K562 (cell line): ENCODE measurements at regions not wholly inside any gene's neighbourhood (a gene's known extent, or its start where the extent isn't known, plus 50 kb on each side); places are given as distances from the start of the nearest gene placed in this dataset.

ENCODE experiments used
- ATAC-seq: fragments of 200-7000 bp; cut with Tn5 transposase; 3 replicates; pipeline ENCODE4 v1.9.1; 2020; ENCODE audit warnings: moderate library complexity
- BruUV-seq: library from RNA; stranded (reverse); fragments of 400-500 nt; replicated peaks from 2 replicates; lab custom pipeline; 2021; lab: Mats Ljungman, UMichigan
- CTCF ChIA-PET: fragments of 300-600 bp; formaldehyde crosslinking; extraction: SDS; loops from one replicate; lab custom pipeline; 2021; ENCODE audit warnings: low intra/inter-chr PET ratio; lab: Yijun Ruan, JAX
- POLR2A ChIA-PET: fragments of 300-600, 350-650 bp; sonication (Branson Sonifier 250); formaldehyde crosslinking; extraction: SDS; loops from one replicate; lab custom pipeline; 2021; ENCODE audit warnings: antibody characterized with exemption, inconsistent platforms; lab: Yijun Ruan, JAX
- DNase-seq, 4 experiments: peaks; one replicate each; pipeline versions ENCODE4 v3.0.0 to v3.0.0-alpha.2; 2011 to 2018; ENCODE audit warnings: low spot score in 3 of 4, mixed read lengths in 3 of 4; ENCODE audit errors: extremely low read depth in 1 of 4
- FAIRE-seq: peaks from 2 replicates; lab custom pipeline; 2011; peaks lifted over from hg19 to GRCh38; lab: Jason Lieb, UNC
- H2AFZ ChIP-seq: 2 replicates; pipeline ENCODE4 v1.6.0; 2011; ENCODE audit warnings: low read depth, low read length, control low read depth, inconsistent platforms
- H3K27ac ChIP-seq: fragments of 200-600 bp; 3 replicates; pipeline ENCODE4 v1.8.0; 2011; ENCODE audit warnings: low read depth, mild to moderate bottlenecking, control low read depth, inconsistent platforms, low read length, moderate library complexity, mixed read lengths; ENCODE audit errors: extremely low read depth
- H3K27me3 ChIP-seq, 2 experiments: fragments of 300-600 bp in 1 of 2; 2 replicates in 1 of 2; 3 replicates in 1 of 2; pipeline versions ENCODE4 v1.6.0 to v1.8.0; 2011; ENCODE audit warnings: inconsistent platforms in 2 of 2, low read length in 2 of 2, mild to moderate bottlenecking in 1 of 2, mixed read lengths in 1 of 2, moderate library complexity in 1 of 2; ENCODE audit not compliant: control insufficient read depth in 2 of 2, insufficient read depth in 2 of 2
- H3K36me3 ChIP-seq: fragments of 300-600 bp; 3 replicates; pipeline ENCODE4 v1.8.0; 2011; ENCODE audit warnings: mild to moderate bottlenecking, low read length, inconsistent platforms; ENCODE audit not compliant: control insufficient read depth, insufficient read depth
- H3K4me1 ChIP-seq, 2 experiments: fragments of 200-600 bp in 1 of 2; replicated peaks in 1 of 2; 2 replicates in 1 of 2; 3 replicates in 1 of 2; pipeline versions ENCODE4 v1.5.1 to v1.8.0; 2011; ENCODE audit warnings: inconsistent platforms in 2 of 2, low read length in 2 of 2, mild to moderate bottlenecking in 1 of 2, mixed read lengths in 1 of 2, moderate library complexity in 1 of 2; ENCODE audit not compliant: control insufficient read depth in 2 of 2, insufficient read depth in 2 of 2
- H3K4me2 ChIP-seq: 2 replicates; pipeline ENCODE4 v1.6.1; 2011; ENCODE audit warnings: low read length, control low read depth, inconsistent platforms, mixed read lengths; ENCODE audit not compliant: insufficient read depth
- H3K4me3 ChIP-seq: fragments of 200-600 bp; sonication (generic), shearing (Covaris generic); 2 replicates; pipeline ENCODE4 v1.5.1; 2016; ENCODE audit warnings: control low read depth, inconsistent platforms
- H3K79me2 ChIP-seq: fragments of 200-600 bp; 3 replicates; pipeline ENCODE4 v1.8.0; 2011; ENCODE audit warnings: low read length, inconsistent platforms; ENCODE audit not compliant: control insufficient read depth, insufficient read depth
- H3K9ac ChIP-seq, 2 experiments: 2 replicates each; pipeline versions ENCODE4 v1.6.0 to v1.6.1; 2011; ENCODE audit warnings: low read depth in 2 of 2, low read length in 2 of 2, control low read depth in 1 of 2, inconsistent platforms in 1 of 2, mild to moderate bottlenecking in 1 of 2, mixed read lengths in 1 of 2; ENCODE audit not compliant: insufficient read depth in 1 of 2
- H3K9me1 ChIP-seq: one replicate; pipeline ENCODE4 v1.6.0; 2011; ENCODE audit warnings: inconsistent platforms, mild to moderate bottlenecking, low read length, moderate library complexity; ENCODE audit not compliant: control insufficient read depth, insufficient read depth
- H3K9me3 ChIP-seq: replicated peaks from 2 replicates; pipeline ENCODE4 v1.5.1; 2011; ENCODE audit warnings: low read depth, low read length, inconsistent platforms; ENCODE audit not compliant: control insufficient read depth, insufficient read depth
- H4K20me1 ChIP-seq: replicated peaks from 2 replicates; pipeline ENCODE4 v1.6.1; 2011; ENCODE audit warnings: low read length, inconsistent platforms, mixed read lengths; ENCODE audit not compliant: control insufficient read depth, insufficient read depth
- DDX20 ChIP-seq: fragments of 450-650 bp; IDR thresholded peaks from 2 replicates; pipeline ENCODE4 v1.6.1; 2016; ENCODE audit warnings: missing genetic modification characterization, low read depth, mild to moderate bottlenecking, missing compliant biosample characterization, moderate library complexity
- HDAC2 ChIP-seq: fragments of 450-650 bp; IDR thresholded peaks from 2 replicates; pipeline ENCODE4 v1.6.1; 2016; ENCODE audit warnings: mild to moderate bottlenecking
- MBD1 ChIP-seq: fragments of 250-450 bp; sonication (Bioruptor Pico); IDR thresholded peaks from 2 replicates; pipeline ENCODE4 v1.8.0; 2022; ENCODE audit warnings: inconsistent platforms
- MIER1 ChIP-seq: fragments of 450-650 bp; IDR thresholded peaks from 2 replicates; pipeline ENCODE4 v1.6.1; 2016; ENCODE audit warnings: antibody characterized with exemption, mild to moderate bottlenecking, low read depth
- REST ChIP-seq, 2 experiments: fragments of 450-650 bp; formaldehyde crosslinking in 1 of 2; IDR thresholded peaks; 2 replicates each; pipeline versions ENCODE4 v1.4.0 to v1.6.1; 2014 to 2020; ENCODE audit warnings: mild to moderate bottlenecking in 2 of 2, borderline replicate concordance in 1 of 2, low read depth in 1 of 2
- RFX5 ChIP-seq: IDR thresholded peaks from 2 replicates; pipeline ENCODE4 v1.6.1; 2011; ENCODE audit warnings: low read depth, mild to moderate bottlenecking, improper control_type of control experiment, low read length
- ZNF639 ChIP-seq, 2 experiments: fragments of 200-800 bp in 1 of 2; sonication (Bioruptor generic) in 1 of 2; sonication (generic) in 1 of 2; formaldehyde crosslinking in 1 of 2; IDR thresholded peaks in 1 of 2; conservative IDR thresholded peaks in 1 of 2; 2 replicates each; pipeline versions ENCODE4 v1.5.0 to v1.6.1; 2016 to 2020; ENCODE audit warnings: missing compliant biosample characterization in 1 of 2, missing genetic modification characterization in 1 of 2, missing genetic modification reagents in 1 of 2
- ZNF77 ChIP-seq: fragments of 250-450 bp; sonication (Bioruptor Pico); IDR thresholded peaks from 2 replicates; pipeline ENCODE4 v1.5.0; 2020
- ZZZ3 ChIP-seq: fragments of 450-650 bp; IDR thresholded peaks from 2 replicates; pipeline ENCODE4 v1.6.1; 2016; ENCODE audit warnings: antibody characterized with exemption, mild to moderate bottlenecking, moderate library complexity
- WGBS: fragments of 100-300 bp; shearing (Covaris generic); methylation state at CpG from one replicate; pipeline ENCODE4 v1.1.6; 2016; ENCODE audit warnings: low coverage, mixed read lengths; ENCODE audit not compliant: insufficient coverage; ENCODE audit errors: missing lambda C conversion rate; 5-methylcytosine and 5-hydroxymethylcytosine counted together
- in situ Hi-C: fragments of 300-500 bp; cut with MboI; formaldehyde crosslinking; loops from 4 replicates; pipeline ENCODE4 v1.15.0; 2018; ENCODE audit warnings: inconsistent platforms, mixed read lengths
- intact Hi-C: fragments of 100-400 bp; cut with micrococcal nuclease; formaldehyde crosslinking; loops from 2 replicates; pipeline ENCODE4 v1.14.2; 2022

- H3K27me3 ChIP-seq = peaks cover 0 to 21% of the 10 kb centered on the region in 2 experiments; a peak in 3 of 5 replicates
- H3K9me1 ChIP-seq = no peaks in the 10 kb centered on the region
- H3K4me1 ChIP-seq = no peaks in the 10 kb centered on the region; a peak in 1 of 5 replicates
- in situ Hi-C loops (no loop called here), intact Hi-C loops (no loop called here)
- FAIRE-seq (no peak), DNase-seq (no peak), ATAC-seq (no peak)
- H3K27ac ChIP-seq = no peak overlapping the region
- POLR2A ChIA-PET = no interaction called here
- no TSS peak for BruUV-seq
- no peaks in the 10 kb centered on the region for H3K79me2 ChIP-seq
- no peaks in the 10 kb centered on the region for H4K20me1 ChIP-seq
- no peak overlapping the region for H3K9ac ChIP-seq
- H3K9me3 ChIP-seq = no peaks in the 10 kb centered on the region
- H3K4me3 ChIP-seq = no peak overlapping the region
- no peak overlapping the region for H2AFZ ChIP-seq
- CTCF ChIA-PET = no interaction called here
- WGBS = 1% methylated on average over 17 of the region's 17 CpGs
- H3K36me3 ChIP-seq = no peaks in the 10 kb centered on the region
- H3K4me2 ChIP-seq = no peak overlapping the region
- no peak for TF ChIP-seq MIER1
- no peak for TF ChIP-seq MBD1
- no peak for TF ChIP-seq ZNF639 (CRISPR knock-in tag; conservative IDR thresholded peaks at IDR 0.05 in 1 of 2, IDR thresholded peaks at IDR 0.05 in 1 of 2)
- no peak for TF ChIP-seq RFX5
- TF ChIP-seq REST (IDR thresholded peaks at IDR 0.05; ENCODE audit: borderline replicate concordance) = no peak
- no peak for TF ChIP-seq REST (CRISPR knock-in tag; IDR thresholded peaks at IDR 0.05; ENCODE audit: low read depth)
- no peak for TF ChIP-seq DDX20
- TF ChIP-seq ZNF77 (CRISPR knock-in tag) = no peak
- no peak for TF ChIP-seq ZZZ3
- no peak for TF ChIP-seq HDAC2
These were observed 102.0 kb upstream of the CDH5 start for GRCh38 chr16:66264311-66265047.
